HG02852 (cell line): ENCODE measurements at regions not wholly inside any gene's neighbourhood (a gene's known extent, or its start where the extent isn't known, plus 50 kb on each side); places are given as distances from the start of the nearest gene placed in this dataset.
"Not testable (repeated sequence)": the region's sequence is repeated elsewhere in the genome, so short reads cannot be mapped to it uniquely, and the experiment has no call there.

Experiments used
- ATAC-seq: cut with Tn5 transposase; IDR thresholded peaks from one replicate; pipeline ENCODE4 v1.9.1; 2021; ENCODE audit warnings: mild to moderate bottlenecking, moderate library complexity; ENCODE audit not compliant: unreplicated experiment

DNA sequence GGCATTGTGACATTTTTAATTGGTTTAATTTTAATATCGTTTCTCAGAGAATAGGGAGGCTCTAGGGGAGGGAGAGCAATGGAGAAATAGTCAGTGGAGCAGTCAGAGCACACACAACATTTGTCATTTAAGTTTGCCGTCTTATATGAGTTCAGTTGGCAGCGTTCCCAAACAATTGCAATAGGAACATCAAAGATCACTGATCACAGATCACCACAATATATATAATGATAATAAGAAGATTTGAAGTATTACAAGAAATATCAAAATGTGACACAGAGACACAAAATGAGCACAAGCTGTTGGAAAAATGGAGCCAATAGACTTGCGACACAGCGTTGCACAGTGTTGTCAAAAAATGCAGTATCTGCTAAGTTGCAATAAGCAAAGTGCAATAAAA, 303.7 kb downstream of the CDH19 start:
- ATAC-seq, result no peak

DNA sequence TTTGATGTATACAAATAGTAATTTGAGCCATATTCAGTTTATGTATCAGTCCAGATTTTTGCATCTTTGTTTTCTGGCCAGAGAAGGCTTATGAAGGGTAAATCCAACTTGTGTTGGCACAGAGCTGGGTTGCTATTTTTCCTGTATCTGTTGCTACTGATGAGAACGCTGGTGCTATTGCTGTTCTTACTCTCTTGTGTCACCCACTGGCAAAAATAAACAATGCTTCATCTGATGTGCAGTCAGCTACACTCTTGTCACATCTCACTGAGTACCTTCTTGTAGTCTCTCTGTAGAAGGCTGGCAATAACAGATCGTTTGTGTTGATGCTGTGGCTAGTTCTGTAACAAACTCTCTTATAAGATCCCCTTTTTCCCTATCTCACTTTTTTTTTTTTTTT, 323.4 kb downstream of the CDH19 start:
- no peak for ATAC-seq

DNA sequence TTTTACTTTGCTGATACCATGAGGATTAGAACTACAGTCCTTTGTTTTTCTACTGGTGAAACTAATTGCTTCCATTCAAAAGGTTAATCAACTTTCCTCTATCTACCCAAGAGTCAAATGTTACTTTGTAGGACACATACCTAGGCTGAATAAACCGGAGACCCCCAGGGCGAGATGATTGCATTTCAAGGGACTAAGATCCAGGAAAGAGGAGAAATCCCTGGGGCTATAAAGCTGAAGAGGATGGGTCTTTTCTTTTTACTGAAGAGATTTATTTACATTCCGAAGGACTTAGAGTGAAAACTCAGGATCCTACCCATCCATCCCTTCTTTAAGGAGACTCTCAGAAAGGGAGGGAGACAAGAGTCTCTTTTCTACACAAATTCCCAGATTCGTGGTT, 331.9 kb downstream of the CDH19 start:
- ATAC-seq, result no peak

DNA sequence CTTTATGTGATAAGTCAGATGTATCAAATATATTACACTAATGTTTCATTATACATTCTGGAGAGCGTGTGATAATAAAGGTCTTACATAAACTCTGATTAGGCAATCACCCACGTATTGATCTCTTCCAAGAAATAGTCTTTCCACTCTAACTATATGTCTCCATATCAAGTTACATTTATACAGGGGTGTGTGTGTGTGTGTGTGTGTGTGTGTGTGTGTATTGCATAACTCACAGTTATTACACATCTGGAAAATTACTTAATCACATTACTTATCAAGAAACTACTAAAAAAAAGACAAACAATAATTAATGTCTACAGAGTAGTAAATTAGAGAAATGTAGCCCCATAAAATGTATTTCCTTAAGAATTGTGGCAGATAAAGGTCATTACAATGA, 339.8 kb downstream of the CDH19 start:
- ATAC-seq, result no peak

DNA sequence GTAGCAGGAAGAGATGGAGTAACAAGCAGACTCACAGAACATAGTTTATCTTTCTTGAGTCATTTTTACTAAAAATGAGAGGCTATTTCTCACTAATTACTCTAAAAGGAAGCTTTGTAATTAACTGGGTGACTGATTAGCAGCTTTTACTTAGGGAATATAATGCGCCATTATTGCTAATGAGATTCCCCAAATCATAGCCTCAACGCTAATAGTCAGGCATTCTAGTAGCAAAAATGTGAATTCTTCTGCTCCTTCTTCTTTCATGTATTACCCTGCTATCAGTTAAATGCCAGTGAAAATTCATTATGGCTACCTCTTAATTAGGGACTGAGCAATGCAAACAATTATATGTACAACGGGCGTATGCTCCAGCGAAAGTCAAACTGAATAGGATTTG, 349.8 kb downstream of the CDH19 start:
- no peak for ATAC-seq

DNA sequence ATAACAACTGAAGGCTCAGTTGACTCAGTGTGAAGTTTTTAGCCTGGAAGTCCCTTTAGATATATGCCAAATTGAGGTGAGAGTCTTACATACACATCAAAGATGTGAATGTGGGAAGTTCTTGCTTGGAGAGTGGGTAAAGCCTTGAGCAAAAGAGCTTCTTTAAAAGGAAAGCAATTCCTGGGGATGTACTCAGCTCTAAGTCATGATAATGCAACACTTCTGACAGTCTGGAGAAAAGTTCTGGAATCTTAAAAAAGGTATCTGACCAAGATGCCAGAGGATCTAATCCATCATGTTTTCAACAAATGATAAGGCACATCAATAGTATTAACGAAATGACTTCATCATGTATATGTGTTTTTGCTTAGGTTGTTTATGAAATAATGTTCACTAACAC, 351.2 kb downstream of the CDH19 start:
- ATAC-seq, result no peak

DNA sequence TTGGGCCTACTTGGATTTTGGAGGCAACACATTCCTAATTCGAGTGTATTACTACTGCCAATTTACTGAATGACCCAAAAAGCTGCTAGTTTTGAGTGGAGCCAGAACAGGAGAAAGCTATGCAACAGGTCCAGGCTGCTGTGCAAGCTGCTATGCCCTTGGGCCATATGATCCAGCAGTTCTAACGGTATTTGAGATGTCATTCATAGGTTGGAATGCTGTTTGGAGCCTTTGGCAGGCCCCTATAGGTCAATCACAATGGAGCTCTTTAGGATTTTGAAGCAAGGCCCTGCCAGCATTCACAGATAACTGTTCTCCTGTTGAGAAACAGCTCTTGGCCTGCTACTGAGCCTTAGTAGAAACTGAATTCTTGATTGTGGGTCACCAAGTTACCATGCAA, 368.7 kb downstream of the CDH19 start:
- ATAC-seq, result no peak

DNA sequence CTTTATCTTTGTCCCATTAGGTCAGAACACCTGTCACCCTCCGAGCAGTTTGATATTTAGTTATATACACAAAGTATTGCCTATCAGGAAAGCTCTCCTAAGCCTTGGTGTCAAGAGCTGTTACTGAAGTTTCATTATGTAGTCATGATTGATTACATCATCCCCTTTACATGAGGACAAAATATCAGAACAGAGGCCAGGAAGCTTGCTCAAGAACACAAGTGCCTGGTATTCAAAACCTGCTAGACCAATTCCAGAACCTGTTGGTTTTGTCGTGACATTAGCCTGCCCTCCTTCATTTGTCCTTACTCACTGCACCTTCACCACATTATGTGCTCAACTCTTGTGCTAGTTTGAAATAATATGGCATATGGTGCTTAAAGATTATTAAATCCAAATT, 377.1 kb downstream of the CDH19 start:
- ATAC-seq, result no peak

DNA sequence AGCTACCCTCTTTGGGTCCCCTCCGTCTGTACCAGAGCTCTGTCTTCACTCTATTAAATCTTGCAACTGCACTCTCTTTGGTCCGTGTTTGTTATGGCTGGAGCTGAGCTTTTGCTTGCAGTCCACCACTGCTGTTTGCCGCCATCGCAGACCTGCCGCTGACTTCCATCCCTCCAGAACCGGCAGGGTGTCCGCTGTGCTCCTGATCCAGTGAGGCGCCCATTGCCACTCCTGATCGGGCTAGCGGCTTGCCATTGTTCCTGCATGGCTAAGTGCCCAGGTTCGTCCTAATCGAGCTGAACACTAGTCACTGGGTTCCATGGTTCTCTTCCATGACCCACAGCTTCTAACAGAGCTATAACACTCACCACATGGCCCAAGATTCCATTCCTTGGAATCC, 380.6 kb downstream of the CDH19 start:
- ATAC-seq, result not testable (repeated sequence)

DNA sequence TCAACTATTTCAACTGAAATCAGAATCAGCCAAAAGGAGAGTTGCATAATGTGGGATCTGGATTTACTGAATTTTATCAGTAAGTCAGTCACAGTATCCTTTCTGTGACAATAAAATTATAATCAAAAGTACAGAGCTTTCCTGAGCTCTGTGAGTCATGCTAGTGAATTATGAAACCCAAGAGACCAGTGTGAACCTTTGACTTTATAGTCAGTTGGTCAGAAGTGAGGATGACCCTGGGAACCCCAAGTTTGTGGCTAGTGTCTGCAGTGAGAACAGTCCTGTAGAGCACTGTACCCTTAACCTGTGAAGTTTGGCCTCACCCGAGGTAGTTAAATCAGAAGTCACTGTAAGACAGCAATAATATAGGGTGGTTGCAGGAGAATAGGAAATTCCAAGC, 381.7 kb downstream of the CDH19 start:
- ATAC-seq, result no peak

DNA sequence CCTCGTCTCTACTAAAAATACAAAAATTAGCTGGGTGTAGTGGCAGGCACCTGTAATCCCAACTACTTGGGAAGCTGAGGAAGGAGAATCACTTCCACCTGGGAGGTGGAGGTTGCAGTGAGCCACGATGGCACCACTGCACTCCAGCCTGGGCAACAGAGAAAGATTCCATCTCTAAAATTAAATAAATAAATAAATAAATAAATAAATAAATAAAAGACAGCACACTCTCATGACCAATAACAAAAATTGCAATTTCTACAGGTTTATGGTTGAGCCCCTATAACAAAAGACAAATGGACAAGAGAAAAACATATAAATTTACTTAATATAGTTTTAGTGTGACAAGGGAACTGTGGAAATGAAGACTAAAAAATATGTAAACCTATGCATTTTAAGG, 384.1 kb downstream of the CDH19 start:
- ATAC-seq, result no peak

DNA sequence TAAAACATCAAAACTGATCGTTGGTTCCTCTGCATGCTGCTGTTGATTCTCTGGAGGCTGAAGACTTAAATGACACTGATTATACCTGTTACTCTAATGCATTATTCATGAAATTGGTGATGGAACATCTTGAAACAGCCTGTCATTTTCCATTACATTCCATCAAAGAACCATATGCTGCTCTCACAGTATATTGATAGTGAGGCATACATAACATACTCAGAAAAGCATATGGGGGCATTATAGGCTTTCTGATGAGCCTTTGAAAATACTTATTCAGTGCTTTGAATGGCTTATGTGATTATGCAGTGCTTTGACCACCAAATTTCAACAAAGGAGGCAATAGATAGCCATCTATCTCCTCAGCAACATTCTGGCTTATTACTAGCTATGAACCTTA, 392.1 kb downstream of the CDH19 start:
- ATAC-seq, result no peak

DNA sequence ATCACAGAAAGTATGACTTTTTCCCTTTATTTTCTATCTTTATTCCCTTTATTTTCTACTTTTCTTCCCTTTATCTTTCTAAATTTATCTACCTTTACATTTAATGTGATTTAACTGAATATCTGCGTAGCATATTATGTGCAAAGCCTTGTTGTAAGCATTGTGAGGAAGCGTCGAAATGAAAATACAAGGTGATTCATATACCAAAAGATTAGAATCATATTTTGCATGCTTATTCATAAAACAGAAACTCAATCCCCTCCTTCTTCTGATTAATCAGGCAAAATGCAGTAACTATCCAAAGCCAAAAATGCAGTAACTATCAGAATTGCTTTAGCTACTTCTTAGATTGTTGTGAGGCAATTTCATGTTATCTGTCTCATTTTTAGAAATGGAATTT, 393.0 kb downstream of the CDH19 start:
- no peak for ATAC-seq

DNA sequence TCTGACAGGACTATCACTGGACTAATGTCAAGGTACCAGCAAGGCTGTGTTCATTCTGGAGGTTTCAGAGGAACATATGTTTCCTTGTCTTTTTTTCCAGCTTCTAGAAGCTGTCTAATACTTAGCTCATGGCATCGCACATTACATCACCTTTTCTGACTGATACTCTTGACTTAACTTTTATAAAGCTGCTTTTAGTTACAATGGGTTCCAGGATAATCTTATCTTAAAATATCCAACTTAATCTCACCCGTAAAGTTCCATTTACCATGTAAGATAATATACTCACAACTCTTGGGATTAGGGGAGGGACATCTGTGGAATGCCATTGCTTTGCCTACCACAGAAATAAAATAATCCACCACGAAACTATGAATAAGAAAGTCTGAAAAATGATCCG, 394.2 kb downstream of the CDH19 start:
- no peak for ATAC-seq

DNA sequence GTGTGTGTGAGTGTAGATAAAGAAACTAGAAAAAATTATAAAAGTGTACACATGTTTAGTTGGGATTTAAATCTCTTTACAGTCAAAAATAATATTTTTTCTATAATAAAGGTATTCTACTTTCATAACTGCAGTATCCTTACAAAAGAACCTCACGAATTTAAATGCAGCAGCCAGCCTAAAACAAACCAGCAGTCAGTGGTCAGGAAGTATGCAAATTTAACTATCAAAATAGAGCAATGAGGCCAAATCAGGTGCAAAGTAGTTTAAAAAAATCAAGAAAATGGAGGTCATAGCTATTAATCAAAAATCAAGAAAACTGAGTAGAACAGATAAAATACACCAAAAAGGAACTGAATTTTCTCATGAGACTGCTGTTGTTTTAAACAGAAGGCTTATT, 407.1 kb downstream of the CDH19 start:
- ATAC-seq, result no peak

DNA sequence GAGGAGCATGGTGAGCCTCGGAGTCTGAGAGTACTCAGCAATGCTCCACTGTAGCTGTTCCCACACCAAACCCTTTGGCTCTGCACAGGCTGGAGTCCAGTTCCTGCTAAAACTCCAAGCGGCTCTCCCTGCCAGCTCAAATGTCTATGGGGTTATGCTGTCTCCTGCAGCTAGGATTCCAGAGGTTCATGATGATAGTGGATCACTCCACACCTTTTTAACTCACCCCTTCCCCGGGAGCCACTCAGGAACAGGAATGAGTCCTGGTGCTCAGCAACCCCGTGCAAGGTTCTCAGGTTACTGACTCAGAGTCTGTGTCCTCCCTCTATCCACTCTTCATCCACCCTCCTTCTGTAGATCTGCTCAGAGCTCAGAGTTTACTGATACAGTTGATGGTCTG, 410.0 kb downstream of the CDH19 start:
- ATAC-seq, result no peak

DNA sequence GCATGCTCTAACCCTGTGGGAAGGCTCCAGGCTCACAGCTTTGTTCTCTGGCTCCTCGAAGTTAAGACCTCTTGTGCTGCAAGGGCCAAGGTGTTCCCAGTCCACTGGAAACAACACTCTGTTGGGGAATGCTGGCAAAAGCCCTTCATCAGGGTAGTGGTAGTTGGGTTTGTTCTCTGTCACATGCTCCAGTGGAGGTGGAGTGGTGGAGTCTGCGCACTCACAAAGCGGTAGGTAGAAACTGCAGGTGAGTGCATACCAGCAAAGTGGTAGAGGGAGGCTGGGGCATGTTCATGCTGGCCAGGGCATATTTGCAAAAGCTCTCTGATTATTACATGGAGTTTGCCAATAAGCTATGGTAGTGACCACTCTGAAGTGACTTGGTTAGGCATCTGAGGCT, 410.5 kb downstream of the CDH19 start:
- no peak for ATAC-seq

DNA sequence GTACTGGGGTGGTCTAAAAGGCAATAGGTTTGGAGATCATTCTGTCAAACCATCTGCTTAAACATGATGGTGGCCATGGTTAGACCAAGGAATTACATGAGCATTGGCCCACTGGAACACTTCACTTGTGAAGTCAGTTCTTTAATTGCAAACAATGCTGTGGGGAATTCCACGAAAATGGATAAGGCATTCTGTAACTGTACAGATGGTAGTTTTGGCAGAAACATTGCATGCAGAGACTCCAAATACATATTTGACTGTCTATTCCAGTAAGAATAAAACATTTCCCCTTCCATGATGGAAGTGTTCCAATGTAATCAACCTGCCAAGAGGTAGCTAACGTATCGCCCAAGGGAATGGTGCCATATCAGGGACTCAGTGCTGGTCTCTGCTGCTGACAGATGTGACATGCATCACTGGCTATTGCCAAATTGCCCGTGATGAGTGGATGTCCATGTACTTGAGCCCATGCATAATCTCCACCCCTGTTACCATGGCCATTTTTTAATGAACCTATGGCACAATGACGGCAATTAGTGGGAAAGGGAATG, 417.9 kb downstream of the CDH7 start:
- no peak for ATAC-seq

DNA sequence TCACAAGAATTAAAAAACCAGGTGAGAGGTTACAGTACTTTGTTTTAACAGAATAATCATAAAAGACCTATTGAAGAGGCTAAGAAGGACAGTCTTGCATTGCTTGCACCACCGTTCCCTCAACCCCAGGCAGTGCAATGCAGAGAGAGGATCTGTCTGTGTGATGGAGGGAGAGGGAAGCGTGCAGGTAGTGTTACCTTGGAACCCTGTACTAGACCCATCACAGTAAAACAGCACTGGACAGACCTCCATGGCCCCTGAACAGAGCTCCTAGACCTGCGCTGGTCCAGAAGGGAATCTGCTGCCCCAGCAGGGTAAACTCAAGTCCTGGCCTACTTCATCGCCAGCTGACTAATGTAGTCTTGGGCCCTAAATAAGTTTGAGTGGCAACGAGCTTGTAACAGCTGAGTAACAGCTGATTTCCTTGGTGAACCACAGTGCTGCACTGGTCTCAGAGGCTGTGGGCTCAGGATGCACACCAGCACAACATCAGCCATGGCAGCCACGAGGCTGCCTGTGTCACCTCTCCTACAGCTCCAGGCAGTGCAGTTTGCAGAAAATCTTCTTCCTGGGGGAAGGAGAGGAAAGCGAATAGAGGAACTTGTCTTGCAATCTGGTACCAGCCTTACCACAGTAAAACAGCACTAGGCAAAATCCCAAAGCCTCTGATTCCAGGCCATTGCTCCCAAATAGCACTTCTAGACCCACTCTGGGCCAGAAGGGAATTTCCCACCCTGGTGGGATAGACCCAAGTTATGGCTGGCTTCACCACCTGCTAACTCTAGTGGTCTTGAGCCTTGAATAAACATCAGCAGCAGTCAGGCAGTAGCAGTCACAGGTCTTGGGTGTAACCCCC, 417.2 kb downstream of the CDH7 start:
- no peak for ATAC-seq

DNA sequence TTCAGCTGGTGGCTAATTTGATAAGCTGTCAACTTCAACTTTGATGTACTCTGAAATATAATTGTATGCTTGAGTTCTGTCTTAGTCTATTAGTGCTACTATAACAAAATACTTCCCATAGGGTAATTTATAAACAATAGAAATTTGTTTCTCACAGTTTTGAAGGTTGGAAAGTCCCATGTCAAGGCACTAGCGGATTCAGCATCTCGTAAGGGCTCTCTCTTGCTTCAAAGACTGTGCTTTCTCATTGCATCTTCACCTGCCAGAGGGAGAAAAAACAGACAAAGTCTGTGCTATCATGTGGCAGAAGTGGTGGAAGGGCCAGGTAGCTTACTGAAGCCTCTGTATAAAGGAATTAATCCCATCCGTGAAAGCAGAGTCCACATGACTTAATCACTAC, 409.2 kb downstream of the CDH7 start:
- no peak for ATAC-seq

DNA sequence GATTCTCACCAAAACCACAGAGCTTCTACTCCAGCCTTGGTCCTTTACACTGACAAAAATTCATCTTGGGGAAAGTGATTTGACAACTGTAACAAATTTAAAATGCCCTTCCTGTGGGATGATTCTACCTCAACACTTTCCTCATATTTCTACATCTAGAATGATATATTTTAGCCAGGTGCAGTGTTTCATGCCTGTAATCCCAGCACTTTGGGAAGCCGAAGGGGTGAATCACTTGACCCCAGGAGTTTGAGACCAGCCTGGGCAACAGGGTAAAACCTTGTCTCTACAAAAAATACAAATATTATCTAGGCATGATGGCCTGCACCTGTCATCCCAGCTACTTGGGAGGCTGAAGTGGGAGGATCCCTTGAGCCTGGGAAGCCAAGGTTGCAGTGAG, 408.6 kb downstream of the CDH7 start:
- no peak for ATAC-seq

DNA sequence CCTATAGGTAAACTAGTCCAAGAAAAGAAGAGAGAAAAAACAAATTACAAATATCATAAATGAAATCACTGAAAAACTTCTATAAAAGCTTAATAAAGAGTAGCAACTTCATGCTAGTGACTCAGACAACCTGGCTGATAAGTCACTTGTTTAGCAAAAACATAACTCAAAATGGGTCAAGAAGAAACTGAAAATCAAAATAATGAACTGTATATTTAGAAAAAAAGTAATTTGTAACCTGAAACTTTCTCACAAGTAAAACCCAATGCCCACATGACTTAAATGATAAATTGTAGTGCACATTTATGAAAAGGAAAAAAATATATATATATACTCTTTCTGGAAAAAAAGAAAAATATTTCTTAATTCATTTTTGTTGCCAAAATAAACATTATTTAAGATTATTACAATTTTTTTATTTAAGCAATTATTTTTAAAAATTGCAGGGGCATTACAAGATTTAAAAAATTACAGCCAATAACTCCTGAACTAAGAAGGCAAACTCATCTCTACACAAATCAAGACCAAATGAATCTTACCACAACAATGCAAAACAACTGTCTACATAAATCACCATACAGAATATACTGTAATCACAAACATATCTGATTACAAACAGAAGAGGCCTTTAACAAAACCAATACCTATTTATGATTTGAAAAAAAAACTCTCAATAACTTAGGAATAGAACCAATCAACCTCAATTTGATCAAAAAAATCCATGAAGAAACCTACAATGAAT, 406.3 kb downstream of the CDH7 start:
- ATAC-seq, result peak; percentile 45
